ENCODE measurements at regions not wholly inside any gene's neighbourhood (a gene's known extent, or its start where the extent isn't known, plus 50 kb on each side); places are given as distances from the start of the nearest gene placed in this dataset.
"Not testable (repeated sequence)": the region's sequence is repeated elsewhere in the genome, so short reads cannot be mapped to it uniquely, and the experiment has no call there.

- TF ChIP-seq JUND (IDR thresholded peaks at IDR 0.05), result no peak
These were observed 356.0 kb downstream of the GATA3 start (continued) for GRCh38 chr10:8410506-8410905.

- no peak overlapping the region for H3K9ac ChIP-seq (ENCODE audit: low read depth in 1 of 2, low read length in 2 of 2)
- DNase-seq (ENCODE audit: low spot score), result no peak
- TF ChIP-seq ZBTB33 (IDR thresholded peaks at IDR 0.05), result no peak
- no peak for TF ChIP-seq GABPA (IDR thresholded peaks at IDR 0.05 in 1 of 2, conservative IDR thresholded peaks at IDR 0.05 in 1 of 2)
- no peak for TF ChIP-seq MAX (IDR thresholded peaks at IDR 0.05)
- no peak for TF ChIP-seq HNF4A (conservative IDR thresholded peaks at IDR 0.05)
- no peak for TF ChIP-seq FOXA1 (IDR thresholded peaks at IDR 0.05)
- no peak for TF ChIP-seq RAD21 (IDR thresholded peaks at IDR 0.05)
- no peak for TF ChIP-seq TAF1 (conservative IDR thresholded peaks at IDR 0.05)
- TF ChIP-seq RXRA (IDR thresholded peaks at IDR 0.05), result no peak
- no peak for TF ChIP-seq CTCF (IDR thresholded peaks at IDR 0.05; ENCODE audit: low read depth, low read length, missing input control)
- TF ChIP-seq ATF3 (IDR thresholded peaks at IDR 0.05), result no peak
- TF ChIP-seq REST (IDR thresholded peaks at IDR 0.05), result no peak
- TF ChIP-seq JUND (IDR thresholded peaks at IDR 0.05), result no peak
- no peak for TF ChIP-seq EGR1 (IDR thresholded peaks at IDR 0.05; ENCODE audit: low read depth in 2 of 2)
- TF ChIP-seq NR2F2 (IDR thresholded peaks at IDR 0.05), result no peak
- no peaks in the 10 kb centered on the region for H3K9me3 ChIP-seq (ENCODE audit: control insufficient read depth in 4 of 4, low read length in 3 of 4)
- no peaks in the 10 kb centered on the region for H3K4me1 ChIP-seq (ENCODE audit: control insufficient read depth in 4 of 4, insufficient read depth in 4 of 4, low read length in 3 of 4)
- peaks cover 0 to 8% (median 2%) of the 10 kb centered on the region in 4 donors for H3K27me3 ChIP-seq (ENCODE audit: control insufficient read depth in 4 of 4, insufficient read depth in 4 of 4, low read length in 3 of 4)
- H3K27ac ChIP-seq (ENCODE audit: low read depth in 1 of 2, low read length in 2 of 2), result no peak overlapping the region
- H3K36me3 ChIP-seq (ENCODE audit: control insufficient read depth in 4 of 4, insufficient read depth in 3 of 4, low read depth in 1 of 4, low read length in 3 of 4), result no peaks in the 10 kb centered on the region
- no peak overlapping the region for H3K4me3 ChIP-seq (ENCODE audit: low read depth in 1 of 3, low read length in 3 of 3)
- WGBS, result 57% methylated on average over 6 of the region's 6 CpGs
These were observed 358.1 kb downstream of the GATA3 start for GRCh38 chr10:8412541-8412940.

- not testable (repeated sequence) for H3K9ac ChIP-seq (ENCODE audit: low read depth in 1 of 2, low read length in 2 of 2); H3K9me3 ChIP-seq (ENCODE audit: control insufficient read depth in 4 of 4, low read length in 3 of 4); DNase-seq (ENCODE audit: low spot score); H3K27ac ChIP-seq (ENCODE audit: low read depth in 1 of 2, low read length in 2 of 2); H3K4me1 ChIP-seq (ENCODE audit: control insufficient read depth in 4 of 4, insufficient read depth in 4 of 4, low read length in 3 of 4); H3K36me3 ChIP-seq (ENCODE audit: control insufficient read depth in 4 of 4, insufficient read depth in 3 of 4, low read depth in 1 of 4, low read length in 3 of 4); H3K4me3 ChIP-seq (ENCODE audit: low read depth in 1 of 3, low read length in 3 of 3); H3K27me3 ChIP-seq (ENCODE audit: control insufficient read depth in 4 of 4, insufficient read depth in 4 of 4, low read length in 3 of 4)
- WGBS, result 83% methylated on average over 2 of the region's 2 CpGs
These were observed 360.5 kb downstream of the GATA3 start for GRCh38 chr10:8415029-8415428.
